GM12878 (cell line): ENCODE measurements at regions not wholly inside any gene's neighbourhood (a gene's known extent, or its start where the extent isn't known, plus 50 kb on each side); places are given as distances from the start of the nearest gene placed in this dataset.

Experiments
- ATAC-seq: fragments of 200-7000 bp; cut with Tn5 transposase; 3 replicates; pipeline ENCODE4 v1.9.1; 2020; ENCODE audit warnings: mild to moderate bottlenecking, moderate library complexity
- BruUV-seq: library from RNA; stranded (reverse); fragments of 400-500 nt; replicated peaks from 2 replicates; lab custom pipeline; 2021; lab: Mats Ljungman, UMichigan
- CTCF ChIA-PET: fragments of 300-600 bp; sonication (Branson Sonifier 250); formaldehyde crosslinking; extraction: SDS; loops from one replicate; lab custom pipeline; 2021; ENCODE audit warnings: inconsistent platforms; lab: Yijun Ruan, JAX
- POLR2A ChIA-PET: fragments of 350-600 bp; formaldehyde crosslinking; extraction: SDS; loops from one replicate; lab custom pipeline; 2021; ENCODE audit warnings: inconsistent platforms; lab: Charles Lee
- RAD21 ChIA-PET: fragments of 300-600 bp; sonication (Branson Sonifier 250); formaldehyde crosslinking; loops from one replicate; lab custom pipeline; 2023; ENCODE audit warnings: antibody characterized with exemption; ENCODE audit not compliant: unreplicated experiment; lab: Charles Lee
- SMC1A ChIA-PET: fragments of 300-600 bp; sonication (Branson Sonifier 250); formaldehyde crosslinking; loops from one replicate; lab custom pipeline; 2023; ENCODE audit not compliant: unreplicated experiment, uncharacterized antibody; lab: Charles Lee
- DNase-seq: peaks from one replicate; pipeline ENCODE4 v3.0.0-alpha.2; 2011; ENCODE audit warnings: low read depth, low spot score
- FAIRE-seq: peaks from 3 replicates; lab custom pipeline; 2011; peaks lifted over from hg19 to GRCh38; lab: Jason Lieb, UNC
- H2AFZ ChIP-seq: 2 replicates; pipeline ENCODE4 v1.6.0; 2011; ENCODE audit warnings: low read depth, low read length, control low read depth; ENCODE audit not compliant: control insufficient read depth
- H3K27ac ChIP-seq: 2 replicates; pipeline ENCODE4 v1.5.1; 2011; ENCODE audit warnings: control low read depth; ENCODE audit not compliant: control insufficient read depth, insufficient read depth
- H3K27me3 ChIP-seq, 2 experiments: replicated peaks in 1 of 2; 2 replicates each; pipeline versions ENCODE4 v1.6.0 to v1.6.1; 2011; ENCODE audit warnings: low read length in 1 of 2; ENCODE audit not compliant: control insufficient read depth in 2 of 2, insufficient read depth in 2 of 2
- H3K36me3 ChIP-seq, 2 experiments: 2 replicates each; pipeline ENCODE4 v1.5.1; 2011; ENCODE audit warnings: low read length in 1 of 2; ENCODE audit not compliant: control insufficient read depth in 2 of 2, insufficient read depth in 2 of 2
- H3K4me1 ChIP-seq: 2 replicates; pipeline ENCODE4 v1.6.1; 2011; ENCODE audit warnings: mild to moderate bottlenecking, low read length, moderate library complexity, mixed read lengths; ENCODE audit not compliant: control insufficient read depth, insufficient read depth
- H3K4me2 ChIP-seq: 2 replicates; pipeline ENCODE4 v1.6.0; 2011; ENCODE audit warnings: control low read depth; ENCODE audit not compliant: control insufficient read depth, insufficient read depth
- H3K4me3 ChIP-seq: fragments of 200-600 bp; sonication (generic); 2 replicates; pipeline ENCODE4 v1.5.1; 2016
- H3K79me2 ChIP-seq: 2 replicates; pipeline ENCODE4 v1.6.0; 2011; ENCODE audit warnings: low read length; ENCODE audit not compliant: control insufficient read depth, insufficient read depth
- H3K9ac ChIP-seq: 2 replicates; pipeline ENCODE4 v1.8.0; 2011; ENCODE audit warnings: low read length, control low read depth, mixed read lengths; ENCODE audit not compliant: control insufficient read depth, insufficient read depth
- H3K9me3 ChIP-seq: replicated peaks from 3 replicates; pipeline ENCODE4 v1.5.1; 2011; ENCODE audit warnings: mild to moderate bottlenecking, low read length; ENCODE audit not compliant: control insufficient read depth, insufficient read depth
- H4K20me1 ChIP-seq: 2 replicates; pipeline ENCODE4 v1.6.0; 2011; ENCODE audit not compliant: control insufficient read depth, insufficient read depth
- ATF3 ChIP-seq: IDR thresholded peaks from 2 replicates; pipeline ENCODE4 v1.6.1; 2011; ENCODE audit warnings: low read depth, mild to moderate bottlenecking, low read length, moderate library complexity, borderline replicate concordance; ENCODE audit errors: extremely low read depth
- ATF7 ChIP-seq: fragments of 450-650 bp; IDR thresholded peaks from 2 replicates; pipeline ENCODE4 v1.6.1; 2016; ENCODE audit warnings: low read depth, mild to moderate bottlenecking
- CHD1 ChIP-seq: IDR thresholded peaks from 2 replicates; pipeline ENCODE4 v1.6.1; 2012; ENCODE audit warnings: low read depth, low read length, improper control_type of control experiment
- EP300 ChIP-seq, 2 experiments: fragments of 150-350 bp in 1 of 2; IDR thresholded peaks; 2 replicates each; pipeline ENCODE4 v1.6.1; 2011 to 2012; ENCODE audit warnings: low read depth in 2 of 2, low read length in 2 of 2, borderline replicate concordance in 1 of 2, improper control_type of control experiment in 1 of 2, inconsistent platforms in 1 of 2; ENCODE audit not compliant: control insufficient read depth in 1 of 2
- GABPA ChIP-seq: IDR thresholded peaks from 2 replicates; pipeline ENCODE4 v1.6.1; 2014; ENCODE audit warnings: antibody characterized with exemption, low read depth, mild to moderate bottlenecking, inconsistent platforms
- HSF1 ChIP-seq: fragments of 150-350 bp; IDR thresholded peaks from 2 replicates; pipeline ENCODE4 v1.6.1; 2014; ENCODE audit warnings: mild to moderate bottlenecking, low read depth, low read length
- NRF1 ChIP-seq: conservative IDR thresholded peaks from 2 replicates; pipeline ENCODE4 v1.6.1; 2011; ENCODE audit warnings: mild to moderate bottlenecking, low read depth, low read length, improper control_type of control experiment
- RAD51 ChIP-seq: fragments of 450-650 bp; IDR thresholded peaks from 2 replicates; pipeline ENCODE4 v1.6.1; 2016; ENCODE audit warnings: moderate library complexity, mild to moderate bottlenecking, inconsistent platforms
- RBBP5 ChIP-seq: fragments of 200-600 bp; sonication (generic); conservative IDR thresholded peaks from 2 replicates; pipeline ENCODE4 v1.6.1; 2016
- STAT1 ChIP-seq: fragments of 450-650 bp; conservative IDR thresholded peaks from 2 replicates; pipeline ENCODE4 v1.6.1; 2014; ENCODE audit warnings: antibody characterized with exemption, mild to moderate bottlenecking
- TARDBP ChIP-seq: IDR thresholded peaks from 2 replicates; pipeline ENCODE4 v1.6.1; 2016; ENCODE audit warnings: borderline replicate concordance
- TCF7 ChIP-seq: IDR thresholded peaks from 2 replicates; pipeline ENCODE4 v1.6.1; 2014; ENCODE audit warnings: antibody characterized with exemption, borderline replicate concordance
- WGBS: methylation state at CpG from one replicate; pipeline ENCODE4 v1.1.6; 2016; ENCODE audit warnings: low lambda C conversion rate; ENCODE audit not compliant: insufficient replicate concordance, insufficient coverage; ENCODE audit errors: missing lambda C conversion rate; 5-methylcytosine and 5-hydroxymethylcytosine counted together
- in situ Hi-C: fragments of 300-500 bp; cut with MboI; formaldehyde crosslinking; loops from 9 replicates; pipeline ENCODE4 v1.14.3; 2018; ENCODE audit warnings: mixed read lengths
- intact Hi-C: fragments of 100-400 bp; cut with micrococcal nuclease; formaldehyde crosslinking; loops from one replicate; pipeline ENCODE4 v1.14.2; 2022; ENCODE audit not compliant: unreplicated experiment

- no peak overlapping the region for H3K9ac ChIP-seq
- H3K4me3 ChIP-seq: no peak overlapping the region
- in situ Hi-C loops (no loop called here), intact Hi-C loops (no loop called here)
- WGBS: 0% methylated on average over 1 of the region's 1 CpG
- no TSS peak for BruUV-seq
- no peak overlapping the region for H3K4me2 ChIP-seq
- H3K79me2 ChIP-seq: no peaks in the 10 kb centered on the region
- H3K27ac ChIP-seq: no peak overlapping the region
- H3K27me3 ChIP-seq: no peaks in the 10 kb centered on the region
- RAD21 ChIA-PET: no interaction called here
- no peaks in the 10 kb centered on the region for H3K36me3 ChIP-seq
- TF ChIP-seq NRF1: no peak
- TF ChIP-seq RAD51: no peak
- no peak for TF ChIP-seq CHD1
- no peak for TF ChIP-seq TARDBP
- TF ChIP-seq RBBP5: no peak
- TF ChIP-seq HSF1: no peak
- no peak for TF ChIP-seq ATF3
- ATAC-seq: peak; percentile 60
- POLR2A ChIA-PET: no interaction called here
- SMC1A ChIA-PET: no interaction called here
- no peak for DNase-seq
- CTCF ChIA-PET: no interaction called here
- no peak for FAIRE-seq
- H3K4me1 ChIP-seq: no peaks in the 10 kb centered on the region
- no peaks in the 10 kb centered on the region for H3K9me3 ChIP-seq
- H2AFZ ChIP-seq: no peak overlapping the region
- H4K20me1 ChIP-seq: no peaks in the 10 kb centered on the region
Measured at GRCh38 chr4:72966652-72967051, 102.9 kb downstream of the COX18 start.

- WGBS: 32% methylated on average over 2 of the region's 2 CpGs
- Histone ChIP-seq H3K27me3 (no peaks in the 10 kb centered on the region), H3K79me2 (no peaks in the 10 kb centered on the region), H3K4me2 (no peak overlapping the region), H3K9me3 (no peaks in the 10 kb centered on the region), H3K4me3 (no peak overlapping the region), H2AFZ (no peak overlapping the region), H3K4me1 (no peaks in the 10 kb centered on the region), H3K9ac (no peak overlapping the region), H3K36me3 (no peaks in the 10 kb centered on the region), H4K20me1 (no peaks in the 10 kb centered on the region), H3K27ac (no peak overlapping the region)
- intact Hi-C loops (no loop called here), in situ Hi-C loops (no loop called here)
- ChIA-PET SMC1A (interaction anchor here (0.6 kb wide), 1 partner anchor 24 kb away, joined by 3 read pairs; no protein-coding TSS in a partner anchor), RAD21 (no interaction called here), CTCF (no interaction called here), POLR2A (no interaction called here)
- FAIRE-seq (no peak), DNase-seq (no peak), ATAC-seq (no peak)
- no TSS peak for BruUV-seq
- TF ChIP-seq ATF7: no peak
- no peak for TF ChIP-seq TCF7
- TF ChIP-seq GABPA: no peak
- TF ChIP-seq STAT1: no peak
- TF ChIP-seq EP300 (IDR thresholded peaks at IDR 0.05; ENCODE audit: borderline replicate concordance in 1 of 2, control insufficient read depth in 1 of 2, low read depth in 2 of 2, low read length in 2 of 2): no peak
- no peak for TF ChIP-seq HSF1
Measured at GRCh38 chr4:72959411-72959810, 110.1 kb downstream of the COX18 start.
